ENCODE measurements at regions not wholly inside any gene's neighbourhood (a gene's known extent, or its start where the extent isn't known, plus 50 kb on each side); places are given as distances from the start of the nearest gene placed in this dataset.

GRCh38 chr9:118088090-118088489, 383.9 kb downstream of the TLR4 start:
- no peak for DNase-seq

GRCh38 chr9:118091226-118091625, 387.0 kb downstream of the TLR4 start:
- no peak for DNase-seq

GRCh38 chr9:118091711-118092500, 387.7 kb downstream of the TLR4 start:
- DNase-seq = no peak

GRCh38 chr9:118094387-118094786, 390.2 kb downstream of the TLR4 start:
- DNase-seq = no peak

- no peak for DNase-seq
These were observed 396.6 kb downstream of the TLR4 start for GRCh38 chr9:118100529-118101419.

- DNase-seq = no peak
These were observed 400.2 kb downstream of the TLR4 start for GRCh38 chr9:118104363-118104762.

GRCh38 chr9:118108971-118109370, 404.8 kb downstream of the TLR4 start:
- no peak for DNase-seq

- DNase-seq = no peak
These were observed 405.3 kb downstream of the TLR4 start for GRCh38 chr9:118109542-118109941.

- DNase-seq = no peak
These were observed 417.2 kb downstream of the TLR4 start for GRCh38 chr9:118121361-118121760.

- no peak for DNase-seq
These were observed 424.1 kb downstream of the TLR4 start for GRCh38 chr9:118128313-118128712.

- no peak for DNase-seq
These were observed 425.3 kb downstream of the TLR4 start for GRCh38 chr9:118129541-118129940.

- DNase-seq = no peak
These were observed 444.8 kb downstream of the TLR4 start for GRCh38 chr9:118148990-118149389.

GRCh38 chr9:118156846-118157245, 452.6 kb downstream of the TLR4 start:
- DNase-seq = no peak

- no peak for DNase-seq
These were observed 458.5 kb downstream of the TLR4 start for GRCh38 chr9:118162716-118163115.

GRCh38 chr9:118163751-118164150, 459.5 kb downstream of the TLR4 start:
- DNase-seq = no peak

- DNase-seq = no peak
These were observed 461.2 kb downstream of the TLR4 start for GRCh38 chr9:118165451-118165850.

GRCh38 chr9:118170032-118170955, 466.1 kb downstream of the TLR4 start:
- no peak for DNase-seq

GRCh38 chr9:118177241-118177640, 473.0 kb downstream of the TLR4 start:
- no peak for DNase-seq

- DNase-seq = no peak
These were observed 479.4 kb downstream of the TLR4 start for GRCh38 chr9:118183576-118183975.

GRCh38 chr9:118187408-118187807, 483.2 kb downstream of the TLR4 start:
- no peak for DNase-seq

GRCh38 chr9:118189615-118190014, 485.4 kb downstream of the TLR4 start:
- no peak for DNase-seq

GRCh38 chr9:118192807-118193206, 488.6 kb downstream of the TLR4 start:
- DNase-seq = no peak

- DNase-seq = no peak
These were observed 505.1 kb downstream of the TLR4 start for GRCh38 chr9:118209343-118209742.

Measured in DMS79 (cell line).